C1 segment of cervical spinal cord (tissue), 14 donors: ENCODE measurements at regions not wholly inside any gene's neighbourhood (a gene's known extent, or its start where the extent isn't known, plus 50 kb on each side); places are given as distances from the start of the nearest gene placed in this dataset.
"Not testable (repeated sequence)": the region's sequence is repeated elsewhere in the genome, so short reads cannot be mapped to it uniquely, and the experiment has no call there.

Experiments
- DNase-seq, 14 donors: peaks; one replicate each; lab custom pipeline; 2025; lab: John Stamatoyannopoulos, UW

DNA sequence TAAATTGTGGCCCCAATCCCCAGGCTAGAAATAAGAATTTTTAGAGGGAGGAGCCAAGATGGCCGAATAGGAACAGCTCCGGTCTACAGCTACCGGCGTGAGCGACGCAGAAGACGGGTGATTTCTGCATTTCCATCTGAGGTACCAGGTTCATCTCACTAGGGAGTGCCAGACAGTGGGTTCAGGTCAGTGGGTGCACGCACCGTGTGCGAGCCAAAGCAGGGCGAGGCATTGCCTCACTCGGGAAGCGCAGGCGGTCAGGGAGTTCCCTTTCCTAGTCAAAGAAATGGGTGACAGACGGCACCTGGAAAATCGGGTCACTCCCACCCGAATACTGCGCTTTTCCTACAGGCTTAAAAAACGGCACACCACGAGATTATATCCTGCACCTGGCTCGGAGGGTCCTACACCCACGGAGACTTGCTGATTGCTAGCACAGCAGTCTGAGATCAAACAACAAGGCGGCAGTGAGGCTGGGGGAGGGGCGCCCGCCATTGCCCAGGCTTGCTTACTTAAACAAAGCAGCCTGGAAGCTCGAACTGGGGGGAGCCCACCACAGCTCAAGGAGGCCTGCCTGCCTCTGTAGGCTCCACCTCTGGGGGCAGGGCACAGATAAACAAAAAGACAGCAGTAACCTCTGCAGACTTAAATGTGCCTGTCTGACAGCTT is 257.7 kb upstream of the MEIS1 start:
- not testable (repeated sequence) for DNase-seq

GRCh38 chr2:66174491-66174890 is 260.4 kb upstream of the MEIS1 start:
- no peak for DNase-seq

- DNase-seq = no peak
Observed at GRCh38 chr2:66173645-66174044, 261.3 kb upstream of the MEIS1 start.

- no peak for DNase-seq
Observed at GRCh38 chr2:66171530-66171929, 263.4 kb upstream of the MEIS1 start.

- DNase-seq = no peak
Observed at GRCh38 chr2:66170744-66171330, 264.1 kb upstream of the MEIS1 start.

DNA sequence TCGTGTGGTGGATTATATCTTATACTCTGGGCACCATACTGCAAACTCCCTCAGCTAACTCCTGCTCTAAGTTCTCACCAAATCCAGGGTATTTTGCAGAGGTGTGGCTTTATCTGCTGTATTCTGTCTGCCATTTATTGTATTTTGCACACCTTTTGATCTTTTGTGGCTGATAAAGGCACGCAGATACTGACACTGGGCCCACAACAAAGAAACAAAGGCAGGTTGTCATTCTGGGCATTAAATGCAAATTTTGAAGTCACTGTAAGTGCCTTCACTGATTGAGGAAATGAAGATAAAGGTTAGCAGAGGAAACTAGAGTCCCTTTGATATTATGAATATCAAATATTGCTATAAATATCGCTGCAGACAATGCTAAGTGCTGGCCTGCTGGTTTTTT is 265.8 kb upstream of the MEIS1 start:
- no peak for DNase-seq

GRCh38 chr2:66164470-66164869 is 270.5 kb upstream of the MEIS1 start:
- no peak for DNase-seq

DNA sequence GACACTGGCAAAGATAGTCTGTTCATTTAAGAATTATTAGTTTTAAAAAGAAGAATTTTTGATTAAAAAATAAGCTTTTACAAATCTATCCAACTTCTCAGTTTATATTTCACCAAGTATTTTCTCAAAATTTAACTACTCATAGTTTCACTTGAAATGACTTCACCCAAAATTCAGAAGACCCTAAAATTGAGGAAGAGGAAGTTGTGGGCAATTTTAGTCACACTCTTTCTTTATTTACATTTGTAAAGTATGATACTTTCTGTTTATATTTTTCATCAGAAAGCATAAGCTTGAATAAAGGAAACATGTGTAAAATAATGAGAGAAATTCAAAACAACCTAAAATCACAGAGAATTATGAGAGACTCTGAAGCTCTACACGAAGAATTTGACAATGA is 278.8 kb upstream of the MEIS1 start:
- no peak for DNase-seq

GRCh38 chr2:66153941-66154340 is 281.0 kb upstream of the MEIS1 start:
- no peak for DNase-seq

- no peak for DNase-seq
Observed at GRCh38 chr2:66145490-66145889, 289.4 kb upstream of the MEIS1 start.

DNA sequence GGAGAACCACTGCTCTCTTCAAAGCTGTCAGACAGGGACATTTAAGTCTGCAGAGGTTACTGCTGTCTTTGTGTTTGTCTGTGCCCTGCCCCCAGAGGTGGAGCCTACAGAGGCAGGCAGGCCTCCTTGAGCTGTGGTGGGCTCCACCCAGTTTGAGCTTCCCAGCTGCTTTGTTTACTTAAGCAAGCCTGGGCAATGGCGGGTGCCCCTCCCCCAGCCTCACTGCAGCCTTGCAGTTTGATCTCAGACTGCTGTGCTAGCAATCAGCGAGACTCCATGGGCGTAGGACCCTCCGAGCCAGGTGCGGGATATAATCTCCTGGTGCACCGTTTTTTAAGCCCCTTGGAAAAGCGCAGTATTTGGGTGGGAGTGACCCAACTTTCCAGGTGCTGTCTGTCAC is 290.6 kb upstream of the MEIS1 start:
- DNase-seq = not testable (repeated sequence)

DNA sequence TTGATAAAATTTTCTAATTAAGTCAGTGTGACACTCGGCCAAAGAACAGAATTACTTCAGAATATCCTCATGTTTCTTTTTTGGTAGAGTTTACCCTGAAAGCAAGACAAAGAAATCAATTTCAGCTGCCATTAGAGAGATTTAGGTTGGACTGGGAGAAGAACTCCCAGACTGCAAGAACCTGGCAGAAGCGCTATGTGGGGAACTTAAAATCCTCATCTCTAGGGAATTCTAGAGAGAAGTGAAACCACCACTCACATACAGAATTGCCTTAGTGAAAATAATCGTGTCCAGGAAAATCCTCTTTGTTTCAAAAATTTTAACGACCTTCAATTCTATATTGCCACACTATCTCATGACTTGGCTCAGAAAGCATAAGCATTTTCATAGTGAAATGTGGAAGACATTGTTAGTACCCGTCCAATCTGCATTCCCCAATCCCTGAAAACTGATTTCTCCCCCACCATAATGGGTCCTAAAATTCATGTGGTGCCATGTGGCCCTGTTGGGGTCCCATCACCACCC is 297.3 kb upstream of the MEIS1 start:
- DNase-seq = no peak

- no peak for DNase-seq
Observed at GRCh38 chr2:66134138-66134701, 300.7 kb upstream of the MEIS1 start.

- no peak for DNase-seq
Observed at GRCh38 chr2:66127656-66128055, 307.3 kb upstream of the MEIS1 start.

DNA sequence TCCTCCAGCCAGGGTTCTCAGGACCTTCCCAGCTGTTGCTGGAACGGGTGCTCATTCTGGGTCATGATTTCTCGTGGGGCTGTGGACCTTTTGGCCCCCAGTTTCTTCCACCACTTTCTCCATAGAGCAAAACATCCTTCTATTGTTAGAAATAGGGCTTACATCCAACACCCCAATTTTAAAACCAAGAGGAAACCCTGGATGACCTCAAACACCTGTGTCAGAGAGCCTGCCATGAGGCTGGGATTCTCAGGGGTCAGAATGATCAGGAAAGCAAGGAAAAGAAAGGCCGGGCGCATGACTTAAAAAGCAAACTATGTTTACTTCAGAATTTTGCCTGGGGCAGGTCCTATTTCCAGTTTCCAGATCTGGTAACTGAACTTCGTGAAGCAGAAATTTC is 307.9 kb upstream of the MEIS1 start:
- DNase-seq = no peak

DNA sequence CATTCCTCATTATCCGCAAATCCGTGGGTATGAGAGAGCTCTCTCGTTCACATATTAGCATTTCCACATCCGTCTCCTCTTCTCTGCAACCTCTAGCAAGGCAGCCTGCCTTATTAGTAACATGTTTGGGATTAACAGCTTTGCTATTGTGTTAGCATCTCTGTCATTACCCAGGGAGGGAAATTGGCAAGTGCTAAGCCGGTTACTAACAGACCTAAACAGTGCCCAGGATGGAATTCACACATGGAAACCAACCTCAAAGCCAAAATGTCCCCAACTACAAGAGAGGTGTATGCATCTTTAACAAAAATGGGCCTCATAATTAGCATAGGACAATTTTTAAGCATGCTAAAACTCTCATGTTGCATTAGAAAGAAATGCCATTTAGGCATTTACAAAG is 309.0 kb upstream of the MEIS1 start:
- no peak for DNase-seq

DNA sequence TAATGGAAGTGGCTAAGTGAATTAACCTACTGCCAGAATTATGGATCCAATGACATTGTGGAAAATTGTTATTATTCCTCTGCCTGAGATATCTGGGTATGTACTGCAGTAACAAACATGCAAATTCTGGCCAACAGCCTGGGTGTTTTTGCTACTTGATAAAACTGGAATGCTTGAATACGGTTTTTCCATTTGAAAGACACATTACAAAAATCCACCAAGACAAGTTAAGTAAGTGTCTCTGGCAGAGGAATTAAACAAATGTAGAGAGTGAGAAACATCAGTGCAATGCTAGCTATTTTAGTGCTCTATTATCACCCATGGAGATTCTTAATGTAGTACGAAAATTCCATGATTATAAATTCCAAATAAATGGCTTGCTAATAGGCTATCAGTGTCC is 312.4 kb upstream of the MEIS1 start:
- no peak for DNase-seq

- no peak for DNase-seq
Observed at GRCh38 chr2:66121946-66122345, 313.0 kb upstream of the MEIS1 start.

GRCh38 chr2:66113988-66114625 is 320.8 kb upstream of the MEIS1 start:
- no peak for DNase-seq

- DNase-seq = no peak
Observed at GRCh38 chr2:66111706-66112105, 323.2 kb upstream of the MEIS1 start.

GRCh38 chr2:66110608-66111007 is 324.3 kb upstream of the MEIS1 start:
- no peak for DNase-seq

- no peak for DNase-seq
Observed at GRCh38 chr2:66110086-66110485, 324.8 kb upstream of the MEIS1 start.

DNA sequence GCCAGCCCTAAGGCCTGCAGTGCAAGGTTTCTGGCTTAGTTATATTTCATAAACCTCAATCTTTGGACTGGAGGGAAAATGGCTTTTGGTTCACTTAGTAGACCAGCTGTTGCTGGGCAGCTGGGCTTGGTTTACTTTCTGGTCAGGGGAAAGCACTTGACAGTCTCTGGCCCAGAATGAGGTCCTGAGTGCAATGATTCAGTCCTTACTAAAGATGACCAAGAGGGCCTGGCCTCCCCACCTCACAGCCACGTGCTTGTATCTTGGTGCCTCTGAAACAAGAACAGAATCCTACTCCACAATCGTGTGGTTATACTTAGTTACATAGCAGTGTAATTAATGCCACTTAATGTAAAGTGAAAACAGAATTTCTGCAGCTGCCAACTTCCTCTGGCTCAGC is 325.5 kb upstream of the MEIS1 start:
- DNase-seq = no peak
